GM21515 (cell line): ENCODE measurements at regions not wholly inside any gene's neighbourhood (a gene's known extent, or its start where the extent isn't known, plus 50 kb on each side); places are given as distances from the start of the nearest gene placed in this dataset.

ENCODE experiments used
- ATAC-seq: cut with Tn5 transposase; IDR thresholded peaks from one replicate; pipeline ENCODE4 v1.9.1; 2021; ENCODE audit not compliant: unreplicated experiment

GRCh38 chr18:77651441-77651840 is 401.8 kb downstream of the GALR1 start:
- no peak for ATAC-seq

GRCh38 chr18:77653792-77654191 is 404.1 kb downstream of the GALR1 start:
- no peak for ATAC-seq

DNA sequence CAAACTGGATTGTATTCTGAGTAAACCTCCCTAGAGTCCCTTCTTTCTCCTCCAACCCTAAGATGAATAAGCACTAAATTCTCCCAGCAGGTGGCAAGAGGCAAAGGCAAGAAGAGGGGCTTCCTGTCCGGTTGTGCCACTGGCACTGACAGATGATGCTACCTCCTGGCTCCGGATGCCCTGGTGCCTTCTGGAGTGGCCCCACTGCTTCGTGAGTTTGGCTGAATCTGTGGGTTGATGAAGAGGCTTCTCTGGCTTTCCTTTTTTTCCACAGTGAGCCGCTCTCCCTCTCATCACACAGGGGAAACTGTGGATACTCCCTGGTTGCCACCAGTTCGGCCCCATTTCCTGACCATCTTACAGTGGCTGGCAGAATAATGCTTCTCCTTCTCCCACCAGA is 404.7 kb downstream of the GALR1 start:
- ATAC-seq = no peak

- no peak for ATAC-seq
Measured at GRCh38 chr18:77657651-77658298, 408.1 kb downstream of the GALR1 start.

GRCh38 chr18:77658299-77658662 is 408.6 kb downstream of the GALR1 start:
- ATAC-seq = no peak

- ATAC-seq = no peak
Measured at GRCh38 chr18:77658751-77659448, 409.3 kb downstream of the GALR1 start.

GRCh38 chr18:77666613-77667012 is 417.0 kb downstream of the GALR1 start:
- ATAC-seq = no peak

GRCh38 chr18:77668219-77668618 is 418.6 kb downstream of the GALR1 start:
- no peak for ATAC-seq

DNA sequence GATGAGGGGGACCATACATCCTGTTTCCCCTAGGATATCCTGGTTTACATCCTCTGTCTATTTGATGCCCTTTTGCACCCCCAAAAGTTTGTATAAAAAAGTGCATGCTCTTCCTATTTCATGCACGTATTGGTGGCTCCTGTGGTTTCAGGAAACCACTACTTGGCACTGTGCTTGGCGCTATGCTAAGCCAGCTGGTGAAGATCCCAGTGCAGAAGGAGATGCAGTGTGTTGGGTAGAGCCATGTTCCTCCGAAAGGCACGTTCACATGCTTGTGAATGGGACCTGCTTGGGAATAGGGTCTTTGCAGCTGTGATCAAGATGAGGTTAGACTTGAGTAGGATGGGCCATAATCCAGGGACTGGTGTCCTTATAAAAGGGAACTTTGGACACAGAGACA is 419.7 kb downstream of the GALR1 start:
- no peak for ATAC-seq

DNA sequence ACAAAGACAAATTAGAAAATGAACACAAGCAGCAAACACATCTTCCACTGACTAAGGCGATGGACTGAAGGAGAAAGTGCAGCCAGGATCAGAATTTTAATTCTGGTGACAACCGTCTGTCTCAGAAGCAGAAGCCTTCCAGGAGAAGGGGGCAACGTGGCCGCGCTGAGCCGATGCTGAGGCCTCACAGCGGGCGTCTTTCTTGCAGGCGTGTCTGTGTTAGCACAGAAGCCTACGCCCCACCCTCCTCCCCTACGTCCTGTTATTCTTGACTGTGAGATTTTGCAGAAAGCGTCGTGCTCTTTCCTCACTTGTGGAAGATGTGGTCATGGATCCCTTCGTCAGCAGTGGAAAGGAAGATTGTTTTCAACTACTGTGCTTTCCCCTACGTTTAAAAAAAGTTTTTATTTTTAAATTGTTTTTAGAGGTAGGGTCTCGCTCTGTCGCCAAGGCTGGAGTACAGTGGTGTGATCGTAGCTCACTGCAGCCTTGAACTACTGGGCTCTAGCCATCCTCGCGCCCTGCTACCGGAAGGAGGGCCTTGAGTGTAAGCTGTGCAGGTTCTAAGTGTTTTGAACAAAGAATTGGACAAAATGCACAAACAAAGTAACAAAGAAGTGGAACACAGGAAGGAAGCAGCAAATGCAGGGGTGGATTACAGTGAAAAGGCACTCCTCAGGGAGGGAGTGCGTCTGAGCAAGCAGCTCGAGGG is 422.0 kb downstream of the GALR1 start:
- ATAC-seq = no peak

- ATAC-seq = no peak
Measured at GRCh38 chr18:77676910-77677309, 427.3 kb downstream of the GALR1 start.

- ATAC-seq = no peak
Measured at GRCh38 chr18:77677536-77677935, 427.9 kb downstream of the GALR1 start.

DNA sequence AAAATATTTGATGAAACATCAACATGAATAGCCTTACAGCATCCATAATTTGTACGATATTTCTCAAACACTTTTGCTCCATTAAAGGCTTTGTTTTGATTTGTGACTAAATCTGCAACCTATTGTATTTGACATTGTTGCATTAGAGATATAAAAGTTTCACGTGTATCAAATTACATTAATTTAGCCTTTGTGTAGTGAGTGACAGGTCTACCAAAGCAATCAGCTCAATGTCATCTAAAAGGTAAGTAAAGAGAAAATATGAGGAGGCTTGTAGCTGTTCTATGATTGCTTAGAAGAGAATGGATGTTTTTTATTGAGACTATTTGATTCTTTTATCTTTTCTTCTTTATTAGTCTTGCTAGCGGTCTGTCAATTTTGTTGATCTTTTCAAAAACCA is 430.2 kb downstream of the GALR1 start:
- no peak for ATAC-seq

- ATAC-seq = no peak
Measured at GRCh38 chr18:77700051-77700450, 450.4 kb downstream of the GALR1 start.

GRCh38 chr18:77701977-77702376 is 452.3 kb downstream of the GALR1 start:
- no peak for ATAC-seq

DNA sequence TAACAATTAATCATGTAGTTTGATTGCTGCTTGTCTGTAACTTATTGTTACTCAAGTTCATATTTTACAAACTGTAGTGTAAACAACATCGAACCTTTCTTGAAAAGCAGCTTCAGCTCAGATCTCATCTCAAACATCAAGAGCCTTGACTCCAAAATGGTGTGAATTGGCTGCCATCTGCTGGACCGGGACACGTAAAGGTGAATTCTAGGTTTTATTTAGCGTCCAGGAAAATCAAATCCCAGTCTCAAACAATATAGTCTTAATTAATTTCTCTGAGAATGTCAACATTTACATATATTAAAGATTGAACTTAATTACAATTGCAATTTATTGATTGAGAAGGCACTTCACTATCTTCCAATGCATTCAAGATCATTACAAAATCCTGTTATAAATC is 453.0 kb downstream of the GALR1 start:
- no peak for ATAC-seq

DNA sequence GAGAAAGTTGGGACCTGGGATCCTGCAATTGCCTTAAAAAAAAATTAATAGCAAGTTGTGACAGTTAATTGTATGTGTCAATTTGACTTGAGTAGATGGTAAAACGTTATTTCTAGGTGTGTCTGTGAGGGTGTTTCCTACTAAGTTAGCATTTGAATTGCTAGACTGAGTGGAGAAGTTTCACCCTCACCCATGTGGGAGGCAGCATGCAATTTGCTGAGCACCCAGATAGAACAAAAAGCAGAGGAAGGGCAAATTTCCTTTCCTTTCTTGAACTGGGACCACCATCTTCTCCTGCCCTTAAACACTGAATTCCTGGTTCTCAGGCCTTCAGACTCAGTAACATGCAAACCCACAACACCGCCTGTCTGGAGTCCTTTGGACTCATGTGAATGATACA is 455.7 kb downstream of the GALR1 start:
- ATAC-seq = no peak

DNA sequence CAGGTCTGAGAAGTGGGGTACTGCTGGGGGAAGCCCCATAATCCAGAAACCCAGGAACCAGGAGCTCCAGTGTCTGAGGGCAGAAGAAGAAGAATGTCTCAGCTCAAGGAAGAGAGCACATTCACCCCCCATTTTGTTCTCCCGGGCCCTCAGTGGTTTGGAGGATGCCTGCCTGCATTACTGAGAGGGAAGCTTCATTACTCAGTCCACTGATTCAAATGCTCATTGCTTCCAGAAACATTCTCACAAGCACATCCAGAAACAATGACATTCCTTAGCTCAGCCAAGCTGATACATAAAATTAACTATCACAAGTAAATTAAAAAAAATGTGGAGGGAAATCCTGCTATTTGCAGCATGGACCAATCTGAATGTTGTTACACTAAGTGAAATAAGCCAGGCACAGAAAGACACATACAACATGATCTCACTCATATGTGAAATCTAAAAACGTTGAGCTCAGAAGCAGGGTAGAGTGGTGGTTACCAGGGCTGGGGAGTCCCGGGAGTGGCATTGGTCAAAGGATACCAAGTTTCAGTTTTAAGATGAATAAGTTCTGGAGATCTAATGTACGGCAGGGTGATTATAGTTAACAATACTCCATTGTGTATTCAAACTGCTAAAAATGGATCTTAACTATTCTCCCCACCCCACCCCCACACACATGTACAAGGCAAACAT is 459.3 kb downstream of the GALR1 start:
- ATAC-seq = no peak

DNA sequence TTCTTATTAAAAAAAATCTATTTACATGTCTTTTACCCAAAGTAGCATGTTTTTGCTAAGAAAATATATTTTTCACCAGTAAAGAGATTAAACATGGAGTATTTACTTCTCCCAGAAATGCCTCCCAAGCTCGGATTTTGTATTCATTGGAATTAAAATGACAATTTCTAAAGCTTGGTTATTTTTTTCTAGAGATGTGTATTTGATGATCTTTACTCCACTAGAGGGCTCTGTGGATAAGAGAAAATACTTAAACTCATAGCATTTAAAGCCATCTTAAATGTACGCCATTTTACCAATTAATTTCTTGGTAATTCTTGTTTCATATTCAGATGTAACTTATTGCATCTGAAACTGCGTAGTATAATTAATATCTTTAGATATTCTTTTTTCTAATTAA is 461.4 kb downstream of the GALR1 start:
- no peak for ATAC-seq

DNA sequence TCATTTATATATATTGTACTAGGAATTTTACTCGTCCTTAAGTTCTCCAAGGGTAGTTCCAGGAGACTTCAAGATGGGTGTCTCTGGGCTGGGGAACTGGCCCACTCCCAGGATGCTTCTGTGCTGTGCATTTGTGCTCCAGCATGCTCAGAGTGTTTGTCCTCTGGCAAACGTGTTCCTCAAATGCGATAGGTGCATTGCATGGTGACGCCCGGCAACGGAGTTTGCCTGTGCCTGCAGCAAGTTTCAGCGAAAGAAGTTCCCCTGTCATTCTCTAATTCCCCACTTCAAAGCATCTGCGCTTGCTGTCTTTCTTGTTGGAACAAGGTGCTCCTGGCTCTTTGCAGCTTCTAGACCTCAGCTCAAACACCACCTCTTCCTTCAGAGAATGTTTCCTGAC is 465.1 kb downstream of the GALR1 start:
- no peak for ATAC-seq

DNA sequence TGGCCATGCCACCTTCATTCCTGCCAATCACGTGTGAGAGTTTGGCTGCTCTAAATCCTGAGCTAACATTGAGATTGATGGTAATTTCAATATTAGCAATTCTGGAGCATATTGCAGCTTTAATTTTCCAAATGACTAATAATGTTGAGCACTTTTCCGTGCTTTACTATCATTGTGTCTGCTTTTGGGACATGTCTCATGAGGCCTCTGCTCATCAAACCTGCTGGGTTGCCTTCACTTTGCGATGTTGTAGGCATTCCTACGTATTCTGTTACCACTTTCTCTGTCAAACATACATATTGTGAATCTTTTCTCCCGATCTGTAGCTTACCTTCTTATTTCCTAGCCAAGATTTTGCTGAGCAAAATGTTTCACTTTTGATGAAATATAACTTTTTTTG is 466.6 kb downstream of the GALR1 start:
- no peak for ATAC-seq
